Kidney (tissue), 13 donors: ENCODE measurements at regions not wholly inside any gene's neighbourhood (a gene's known extent, or its start where the extent isn't known, plus 50 kb on each side); places are given as distances from the start of the nearest gene placed in this dataset.

Experiments
- DNase-seq, 5 donors: peaks; one replicate each; pipeline ENCODE4 v3.0.0-alpha.2; 2013 to 2020
- FAIRE-seq: peaks from 2 replicates; lab custom pipeline; 2012; peaks lifted over from hg19 to GRCh38; lab: Jason Lieb, UNC
- H3K27ac ChIP-seq, 2 donors: one replicate each; pipeline ENCODE4 v1.7.0; 2013; ENCODE audit warnings: low read depth in 2 of 2, low read length in 2 of 2, inconsistent platforms in 1 of 2
- H3K27me3 ChIP-seq: one replicate; pipeline ENCODE4 v1.7.1; 2013; ENCODE audit warnings: low read length, inconsistent platforms; ENCODE audit not compliant: control insufficient read depth, insufficient read depth
- H3K36me3 ChIP-seq, 3 donors: one replicate each; pipeline versions ENCODE4 v1.7.0 to v1.7.1; 2013; ENCODE audit warnings: low read length in 3 of 3, control low read depth in 1 of 3, inconsistent platforms in 1 of 3; ENCODE audit not compliant: insufficient read depth in 3 of 3, control insufficient read depth in 2 of 3
- H3K4me1 ChIP-seq, 3 donors: one replicate each; pipeline versions ENCODE4 v1.7.0 to v1.7.1; 2013; ENCODE audit warnings: low read length in 3 of 3, inconsistent platforms in 1 of 3, low read depth in 1 of 3; ENCODE audit not compliant: control insufficient read depth in 2 of 3, insufficient read depth in 2 of 3
- H3K4me3 ChIP-seq, 3 donors: one replicate each; pipeline versions ENCODE4 v1.7.0 to v1.8.1; 2013; ENCODE audit warnings: low read length in 3 of 3, control low read depth in 1 of 3, inconsistent platforms in 1 of 3
- H3K9ac ChIP-seq, 3 donors: one replicate each; pipeline versions ENCODE4 v1.7.0 to v1.7.1; 2013; ENCODE audit warnings: low read length in 3 of 3, control low read depth in 1 of 3, inconsistent platforms in 1 of 3
- H3K9me3 ChIP-seq, 3 donors: one replicate each; pipeline versions ENCODE4 v1.7.0 to v1.7.1; 2013; ENCODE audit warnings: low read length in 3 of 3, control low read depth in 1 of 3, inconsistent platforms in 1 of 3; ENCODE audit not compliant: control insufficient read depth in 2 of 3, insufficient read depth in 1 of 3
- intact Hi-C: fragments of 100-400 bp; cut with DNase I; formaldehyde crosslinking; loops from one replicate; pipeline ENCODE4 v1.11.1; 2022
- TF ChIP-seq, protein P1 (sequence below): IDR thresholded peaks from 3 replicates; pipeline ENCODE4 v1.5.1; 2012; ENCODE audit warnings: mild to moderate bottlenecking, moderate library complexity, borderline replicate concordance; ENCODE audit not compliant: insufficient read depth; ENCODE audit errors: extremely low read depth
- donor health status: control.
- donor health status: control.
- donor health status: control.
- donor health status: control.
- donor health status: control.
- donor health status: DM: yes; HTN: yes; CAD: no.
- donor health status: Normal renal cell carcinoma (clear cell type).

DNA sequence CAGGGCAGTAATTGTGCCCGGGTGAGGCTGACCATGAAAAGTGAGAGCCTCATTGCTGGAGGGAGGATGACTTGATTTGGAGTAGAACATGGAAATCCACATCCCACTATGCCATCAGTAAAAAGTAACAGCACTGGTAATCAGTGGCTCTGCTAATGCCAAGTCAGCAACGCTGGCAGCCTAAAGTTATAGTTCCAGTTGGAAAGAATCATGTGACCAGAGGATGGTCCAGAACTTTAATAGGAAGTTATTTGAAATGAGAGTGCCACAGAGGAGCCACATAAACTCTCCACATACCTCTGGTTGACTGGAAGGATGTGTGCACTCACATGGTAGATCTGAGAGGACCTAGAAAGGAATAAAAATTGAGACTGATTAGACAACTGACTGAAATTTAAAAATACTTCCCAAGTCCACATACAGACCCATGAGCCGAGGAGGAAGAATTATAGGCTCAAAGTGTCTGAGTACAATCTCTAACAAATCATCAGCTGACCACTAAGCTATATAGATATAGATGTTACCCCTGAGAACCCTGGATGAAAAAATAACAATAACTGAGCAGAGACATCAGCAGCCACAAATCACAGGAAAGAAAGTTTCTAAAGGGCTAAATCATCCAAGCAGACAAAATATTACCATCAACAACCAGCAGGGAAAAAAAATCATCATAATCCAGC lies 346.8 kb downstream of the STK39 start:
- Histone ChIP-seq H3K4me1 (no peaks in the 10 kb centered on the region), H3K4me3 (no peak overlapping the region), H3K9me3 (no peaks in the 10 kb centered on the region), H3K27me3 (no peaks in the 10 kb centered on the region), H3K27ac (no peak overlapping the region), H3K36me3 (no peaks in the 10 kb centered on the region), H3K9ac (no peak overlapping the region)
- DNase-seq: no peak
- intact Hi-C loops: no loop called here
- no peak for FAIRE-seq
- TF ChIP-seq, protein P1, sequence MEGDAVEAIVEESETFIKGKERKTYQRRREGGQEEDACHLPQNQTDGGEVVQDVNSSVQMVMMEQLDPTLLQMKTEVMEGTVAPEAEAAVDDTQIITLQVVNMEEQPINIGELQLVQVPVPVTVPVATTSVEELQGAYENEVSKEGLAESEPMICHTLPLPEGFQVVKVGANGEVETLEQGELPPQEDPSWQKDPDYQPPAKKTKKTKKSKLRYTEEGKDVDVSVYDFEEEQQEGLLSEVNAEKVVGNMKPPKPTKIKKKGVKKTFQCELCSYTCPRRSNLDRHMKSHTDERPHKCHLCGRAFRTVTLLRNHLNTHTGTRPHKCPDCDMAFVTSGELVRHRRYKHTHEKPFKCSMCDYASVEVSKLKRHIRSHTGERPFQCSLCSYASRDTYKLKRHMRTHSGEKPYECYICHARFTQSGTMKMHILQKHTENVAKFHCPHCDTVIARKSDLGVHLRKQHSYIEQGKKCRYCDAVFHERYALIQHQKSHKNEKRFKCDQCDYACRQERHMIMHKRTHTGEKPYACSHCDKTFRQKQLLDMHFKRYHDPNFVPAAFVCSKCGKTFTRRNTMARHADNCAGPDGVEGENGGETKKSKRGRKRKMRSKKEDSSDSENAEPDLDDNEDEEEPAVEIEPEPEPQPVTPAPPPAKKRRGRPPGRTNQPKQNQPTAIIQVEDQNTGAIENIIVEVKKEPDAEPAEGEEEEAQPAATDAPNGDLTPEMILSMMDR: no peak

DNA sequence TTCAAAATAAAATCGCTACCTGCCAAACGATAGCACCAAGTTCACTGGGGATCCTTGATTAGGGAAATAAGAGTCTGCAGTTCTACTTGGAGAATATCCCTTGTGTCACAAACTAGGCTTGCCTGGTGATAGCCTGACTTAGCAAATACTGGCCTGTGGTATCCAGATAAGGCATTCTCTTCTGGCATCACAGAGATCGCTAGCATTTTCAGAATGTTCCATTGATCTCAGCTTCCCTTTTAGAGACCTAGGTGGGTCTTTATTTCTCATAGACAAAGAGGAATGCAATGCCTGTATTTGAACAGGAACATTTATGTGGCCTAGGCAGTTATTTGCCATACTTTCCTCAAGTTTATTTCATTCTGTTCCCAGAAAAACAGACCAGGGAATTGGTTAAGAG lies 349.1 kb downstream of the STK39 start:
- intact Hi-C loops: no loop called here
- Histone ChIP-seq H3K9me3 (peaks cover 0 to 5% (median 0%) of the 10 kb centered on the region in 3 donors), H3K36me3 (no peaks in the 10 kb centered on the region), H3K4me1 (no peaks in the 10 kb centered on the region), H3K27ac (no peak overlapping the region), H3K27me3 (no peaks in the 10 kb centered on the region), H3K4me3 (no peak overlapping the region), H3K9ac (no peak overlapping the region)
- FAIRE-seq (no peak), DNase-seq (no peak)
- TF ChIP-seq, protein P1: no peak

DNA sequence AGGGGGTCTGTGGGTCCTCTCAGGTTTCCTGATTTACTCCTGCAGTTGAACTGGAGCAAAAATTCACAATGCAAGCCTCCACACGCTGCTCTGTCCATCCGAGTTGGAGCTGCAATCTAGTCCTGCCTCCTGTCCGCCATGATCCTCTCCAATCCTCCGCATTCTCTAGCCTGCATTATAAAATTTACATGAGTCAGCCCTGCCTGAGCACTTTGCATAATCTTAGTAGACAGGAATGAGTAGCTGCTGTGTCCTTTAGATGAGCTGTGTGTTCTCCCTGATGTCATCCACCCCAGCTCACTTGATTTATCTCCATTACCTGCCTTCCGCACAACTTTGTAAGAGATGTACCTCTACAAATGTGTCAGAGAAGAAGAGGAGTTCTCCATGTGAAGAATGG lies 355.6 kb downstream of the STK39 start:
- DNase-seq: no peak
- H3K27me3 ChIP-seq: no peaks in the 10 kb centered on the region
- no peaks in the 10 kb centered on the region for H3K4me1 ChIP-seq
- H3K9me3 ChIP-seq: peaks cover 0 to 5% (median 0%) of the 10 kb centered on the region in 3 donors
- TF ChIP-seq, protein P1: no peak
- intact Hi-C loops: no loop called here
- no peak overlapping the region for H3K9ac ChIP-seq
- no peak overlapping the region for H3K4me3 ChIP-seq
- H3K27ac ChIP-seq: no peak overlapping the region
- H3K36me3 ChIP-seq: no peaks in the 10 kb centered on the region
- no peak for FAIRE-seq

DNA sequence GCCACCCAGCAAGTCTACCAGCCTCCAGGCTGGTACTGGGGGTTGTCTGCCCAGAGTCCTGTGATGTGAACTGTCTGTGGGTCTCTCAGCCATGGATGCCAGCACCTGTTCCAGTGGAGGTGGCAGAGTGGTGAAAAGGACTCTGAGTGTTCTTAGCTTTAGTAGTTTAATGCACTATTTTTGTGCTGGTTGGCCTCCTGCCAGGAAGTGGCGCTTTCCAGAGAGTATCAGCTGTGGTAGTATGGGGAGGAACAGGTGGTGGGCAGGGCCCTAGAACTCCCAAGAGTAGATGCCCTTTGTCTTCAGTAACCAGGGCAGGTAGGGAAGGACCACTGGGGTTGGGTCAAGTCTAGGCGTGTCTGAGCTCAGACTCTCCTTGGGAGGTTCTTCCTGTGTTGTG lies 356.7 kb downstream of the STK39 start:
- FAIRE-seq (no peak), DNase-seq (no peak)
- intact Hi-C loops: no loop called here
- Histone ChIP-seq H3K4me1 (no peaks in the 10 kb centered on the region), H3K9me3 (peaks cover 0 to 5% (median 0%) of the 10 kb centered on the region in 3 donors), H3K9ac (no peak overlapping the region), H3K36me3 (no peaks in the 10 kb centered on the region), H3K27me3 (no peaks in the 10 kb centered on the region), H3K27ac (no peak overlapping the region), H3K4me3 (no peak overlapping the region)
- TF ChIP-seq, protein P1: no peak
